Gastrocnemius medialis (tissue), 4 donors: ENCODE measurements at regions not wholly inside any gene's neighbourhood (a gene's known extent, or its start where the extent isn't known, plus 50 kb on each side); places are given as distances from the start of the nearest gene placed in this dataset.

ENCODE experiments used
- ATAC-seq, 2 donors: fragments of 150-250 bp; one replicate each; pipeline ENCODE4 v1.9.1; 2016
- DNase-seq, 2 donors: peaks; one replicate each; pipeline ENCODE4 v3.0.0-alpha.2; 2019
- H3K27ac ChIP-seq, 4 donors: fragments of 200-600 bp; sonication (generic); 1 replicate in 1 of 4; 2 replicates in 3 of 4; pipeline ENCODE4 v1.5.1; 2016 to 2018; ENCODE audit warnings: mild to moderate bottlenecking in 2 of 4, moderate library complexity in 1 of 4
- H3K27me3 ChIP-seq, 3 donors: fragments of 200-600 bp; sonication (generic) in 2 of 3; 1 replicate in 1 of 3; 2 replicates in 2 of 3; pipeline versions ENCODE4 v1.5.1 to v1.6.0; 2016 to 2019; ENCODE audit warnings: mild to moderate bottlenecking in 1 of 3, moderate library complexity in 1 of 3
- H3K36me3 ChIP-seq, 2 donors: fragments of 200-600 bp; sonication (generic) in 1 of 2; one replicate each; pipeline ENCODE4 v1.5.1; 2017 to 2018
- H3K4me1 ChIP-seq, 2 donors: fragments of 200-600 bp; sonication (generic) in 1 of 2; one replicate each; pipeline ENCODE4 v1.5.1; 2016 to 2017; ENCODE audit warnings: mild to moderate bottlenecking in 2 of 2
- H3K4me3 ChIP-seq, 4 donors: fragments of 200-600 bp; sonication (generic) in 3 of 4; 1 replicate in 1 of 4; 2 replicates in 3 of 4; pipeline ENCODE4 v1.5.1; 2016 to 2019; ENCODE audit warnings: mild to moderate bottlenecking in 2 of 4
- H3K9me3 ChIP-seq, 3 donors: fragments of 200-600 bp; sonication (generic) in 2 of 3; 1 replicate in 1 of 3; 2 replicates in 2 of 3; pipeline ENCODE4 v1.5.1; 2016 to 2019
- POLR2A ChIP-seq, 2 donors: fragments of 450-650 bp; IDR thresholded peaks; one replicate each; pipeline ENCODE4 v1.6.1; 2017; ENCODE audit warnings: antibody characterized with exemption in 2 of 2, mild to moderate bottlenecking in 2 of 2, moderate library complexity in 2 of 2
- in situ Hi-C, 4 donors: fragments of 200-750 bp; cut with MboI; loops; one replicate each; pipeline versions ENCODE4 v1.15.0 to v1.8.0; 2017; ENCODE audit warnings: low sequenced_read_pairs in 4 of 4
- intact Hi-C: fragments of 100-400 bp; cut with DNase I; formaldehyde crosslinking; loops from one replicate; pipeline ENCODE4 v1.15.1; 2023; ENCODE audit warnings: low total_unique reads
- TF ChIP-seq, protein P1 (sequence below), 5 experiments: fragments of 450-650 bp in 3 of 5; fragments of 200-600 bp in 2 of 5; sonication (generic) in 2 of 5; IDR thresholded peaks in 4 of 5; conservative IDR thresholded peaks in 1 of 5; 1 replicate in 4 of 5; 2 replicates in 1 of 5; pipeline ENCODE4 v1.5.1; 2016 to 2019; ENCODE audit warnings: antibody characterized with exemption in 5 of 5, mild to moderate bottlenecking in 3 of 5, moderate library complexity in 3 of 5

DNA sequence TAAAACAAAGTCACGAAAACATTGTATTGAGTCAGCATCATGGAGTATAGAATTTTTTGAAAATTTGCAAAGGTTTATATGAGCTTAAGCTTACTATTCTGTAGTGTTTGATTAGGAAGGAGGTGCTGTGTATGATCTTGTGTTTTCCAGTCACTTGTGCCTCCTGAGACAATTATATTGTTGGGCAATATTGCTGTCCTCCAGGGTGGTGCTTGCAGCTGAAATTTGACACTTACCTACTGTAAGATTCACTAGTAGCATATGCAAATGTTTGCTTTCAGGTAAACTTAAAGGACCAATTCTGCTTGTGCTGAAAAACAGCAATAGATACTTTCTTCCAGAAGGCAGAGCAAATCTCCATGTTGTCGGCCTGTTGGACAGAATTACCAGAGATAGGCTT is 268.0 kb downstream of the TGFB2 start:
- intact Hi-C loops: no loop called here
- ATAC-seq (no peak), DNase-seq (no peak)
- no peak overlapping the region for H3K4me3 ChIP-seq
- no peaks in the 10 kb centered on the region for H3K4me1 ChIP-seq
- in situ Hi-C loops: no loop called here
- no peaks in the 10 kb centered on the region for H3K9me3 ChIP-seq
- no peak overlapping the region for H3K27ac ChIP-seq
- H3K36me3 ChIP-seq: no peaks in the 10 kb centered on the region
- TF ChIP-seq, protein P1, sequence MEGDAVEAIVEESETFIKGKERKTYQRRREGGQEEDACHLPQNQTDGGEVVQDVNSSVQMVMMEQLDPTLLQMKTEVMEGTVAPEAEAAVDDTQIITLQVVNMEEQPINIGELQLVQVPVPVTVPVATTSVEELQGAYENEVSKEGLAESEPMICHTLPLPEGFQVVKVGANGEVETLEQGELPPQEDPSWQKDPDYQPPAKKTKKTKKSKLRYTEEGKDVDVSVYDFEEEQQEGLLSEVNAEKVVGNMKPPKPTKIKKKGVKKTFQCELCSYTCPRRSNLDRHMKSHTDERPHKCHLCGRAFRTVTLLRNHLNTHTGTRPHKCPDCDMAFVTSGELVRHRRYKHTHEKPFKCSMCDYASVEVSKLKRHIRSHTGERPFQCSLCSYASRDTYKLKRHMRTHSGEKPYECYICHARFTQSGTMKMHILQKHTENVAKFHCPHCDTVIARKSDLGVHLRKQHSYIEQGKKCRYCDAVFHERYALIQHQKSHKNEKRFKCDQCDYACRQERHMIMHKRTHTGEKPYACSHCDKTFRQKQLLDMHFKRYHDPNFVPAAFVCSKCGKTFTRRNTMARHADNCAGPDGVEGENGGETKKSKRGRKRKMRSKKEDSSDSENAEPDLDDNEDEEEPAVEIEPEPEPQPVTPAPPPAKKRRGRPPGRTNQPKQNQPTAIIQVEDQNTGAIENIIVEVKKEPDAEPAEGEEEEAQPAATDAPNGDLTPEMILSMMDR (IDR thresholded peaks at IDR 0.05 in 4 of 5, conservative IDR thresholded peaks at IDR 0.05 in 1 of 5): no peak
- no peak for TF ChIP-seq POLR2A (IDR thresholded peaks at IDR 0.05)
- H3K27me3 ChIP-seq: no peaks in the 10 kb centered on the region

GRCh38 chr1:218614031-218614430 is 268.9 kb downstream of the TGFB2 start:
- DNase-seq: no peak
- H3K27ac ChIP-seq: no peak overlapping the region
- intact Hi-C loops: no loop called here
- TF ChIP-seq, protein P1 (IDR thresholded peaks at IDR 0.05 in 4 of 5, conservative IDR thresholded peaks at IDR 0.05 in 1 of 5): no peak
- TF ChIP-seq POLR2A (IDR thresholded peaks at IDR 0.05): no peak
- ATAC-seq: no peak
- no peaks in the 10 kb centered on the region for H3K27me3 ChIP-seq
- in situ Hi-C loops: no loop called here
- H3K36me3 ChIP-seq: no peaks in the 10 kb centered on the region
- H3K9me3 ChIP-seq: no peaks in the 10 kb centered on the region
- no peak overlapping the region for H3K4me3 ChIP-seq
- no peaks in the 10 kb centered on the region for H3K4me1 ChIP-seq

DNA sequence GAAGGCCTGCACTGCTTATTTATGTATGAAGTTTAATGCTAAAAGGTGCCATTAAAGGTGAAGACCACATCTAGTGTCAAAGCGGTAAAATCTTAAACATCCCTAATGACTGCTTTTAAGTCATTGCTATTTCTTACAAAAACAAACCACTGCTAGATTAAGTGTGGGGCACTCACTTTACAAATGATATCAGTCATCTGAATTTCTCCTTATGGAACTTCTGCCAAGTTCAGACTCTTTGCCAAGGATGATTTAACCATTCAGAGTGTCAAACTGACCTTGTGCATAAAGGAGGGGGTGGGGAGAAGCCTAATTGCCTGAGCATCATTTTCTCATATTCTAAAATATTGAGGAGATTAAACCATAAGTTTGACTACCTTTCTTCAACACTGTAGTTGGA is 271.5 kb downstream of the TGFB2 start:
- no peak for TF ChIP-seq POLR2A (IDR thresholded peaks at IDR 0.05)
- TF ChIP-seq, protein P1 (IDR thresholded peaks at IDR 0.05 in 4 of 5, conservative IDR thresholded peaks at IDR 0.05 in 1 of 5): no peak

DNA sequence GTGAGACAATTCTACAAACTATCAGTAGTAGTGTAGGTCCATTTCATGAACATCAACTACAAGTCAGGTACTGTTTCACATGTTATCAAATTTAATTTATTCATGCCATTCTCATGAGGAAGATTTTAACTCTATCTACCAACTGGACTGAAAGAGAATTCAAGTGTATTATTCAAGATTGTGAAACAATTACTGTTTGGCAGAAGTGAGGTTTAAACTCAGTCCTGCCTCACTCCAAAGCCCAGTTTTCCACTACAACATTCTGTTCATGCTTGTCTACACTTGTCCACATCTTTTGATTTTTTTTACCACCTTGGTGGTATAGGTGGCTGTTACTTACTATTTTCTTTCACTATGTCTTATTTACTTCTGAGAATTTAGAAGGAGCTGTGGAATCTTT is 272.9 kb downstream of the TGFB2 start:
- H3K9me3 ChIP-seq: no peaks in the 10 kb centered on the region
- H3K4me1 ChIP-seq: no peaks in the 10 kb centered on the region
- DNase-seq (no peak), ATAC-seq (no peak)
- no peaks in the 10 kb centered on the region for H3K27me3 ChIP-seq
- H3K27ac ChIP-seq: no peak overlapping the region
- H3K36me3 ChIP-seq: no peaks in the 10 kb centered on the region
- no peak for TF ChIP-seq POLR2A (IDR thresholded peaks at IDR 0.05)
- TF ChIP-seq, protein P1 (IDR thresholded peaks at IDR 0.05 in 4 of 5, conservative IDR thresholded peaks at IDR 0.05 in 1 of 5): no peak
- no peak overlapping the region for H3K4me3 ChIP-seq
- intact Hi-C loops: no loop called here
- in situ Hi-C loops: no loop called here

More for the DNA sequence above, 271.5 kb downstream of the TGFB2 start:
- H3K27ac ChIP-seq: no peak overlapping the region
- no peaks in the 10 kb centered on the region for H3K9me3 ChIP-seq
- in situ Hi-C loops: no loop called here
- ATAC-seq: no peak
- H3K4me1 ChIP-seq: no peaks in the 10 kb centered on the region
- intact Hi-C loops: no loop called here
- no peaks in the 10 kb centered on the region for H3K27me3 ChIP-seq
- H3K4me3 ChIP-seq: no peak overlapping the region
- H3K36me3 ChIP-seq: no peaks in the 10 kb centered on the region
- DNase-seq: no peak

DNA sequence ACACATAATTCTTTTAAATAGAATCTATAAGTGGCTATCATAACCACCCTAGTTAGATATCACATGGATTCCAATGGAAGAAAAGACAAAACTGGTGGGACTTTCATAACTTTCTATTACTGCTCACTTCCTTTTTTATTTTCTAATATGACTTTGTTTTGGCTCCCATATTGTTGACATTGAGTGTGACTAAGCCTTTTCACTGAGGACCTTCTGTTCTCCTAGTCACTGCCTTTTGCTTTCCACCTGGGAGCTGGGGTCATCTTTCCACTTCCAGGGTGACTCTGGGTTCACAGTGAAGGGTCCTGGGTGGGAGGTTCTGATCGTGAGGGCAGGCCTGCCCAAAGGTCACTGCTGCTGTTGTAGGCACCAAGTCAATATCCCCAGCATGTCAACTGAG is 275.8 kb downstream of the TGFB2 start:
- no peaks in the 10 kb centered on the region for H3K4me1 ChIP-seq
- no peaks in the 10 kb centered on the region for H3K36me3 ChIP-seq
- no peak overlapping the region for H3K27ac ChIP-seq
- no peaks in the 10 kb centered on the region for H3K27me3 ChIP-seq
- H3K9me3 ChIP-seq: no peaks in the 10 kb centered on the region
- no peak overlapping the region for H3K4me3 ChIP-seq
- TF ChIP-seq, protein P1 (IDR thresholded peaks at IDR 0.05 in 4 of 5, conservative IDR thresholded peaks at IDR 0.05 in 1 of 5): no peak
- no peak for TF ChIP-seq POLR2A (IDR thresholded peaks at IDR 0.05)
- ATAC-seq: no peak
- intact Hi-C loops: no loop called here
- no peak for DNase-seq
- in situ Hi-C loops: no loop called here
